Stimulated activated CD4-positive, alpha-beta T cell treated with anti-CD3 and anti-CD28 coated beads, Interleukin-15, amount 100 ng/mL, for 24 hours (primary cell): ENCODE measurements at regions not wholly inside any gene's neighbourhood (a gene's known extent, or its start where the extent isn't known, plus 50 kb on each side); places are given as distances from the start of the nearest gene placed in this dataset.

Source experiments
- DNase-seq: peaks from one replicate; pipeline ENCODE4 v3.0.0-alpha.2; 2020

GRCh38 chr13:91174886-91175501 lies 172.5 kb upstream of the MIR17HG start:
- DNase-seq = no peak

- no peak for DNase-seq
Observed at GRCh38 chr13:91178099-91178498, 169.4 kb upstream of the MIR17HG start.

- DNase-seq = no peak
Observed at GRCh38 chr13:91181892-91182291, 165.6 kb upstream of the MIR17HG start.

GRCh38 chr13:91184244-91184926 lies 163.1 kb upstream of the MIR17HG start:
- no peak for DNase-seq

GRCh38 chr13:91185294-91185863 lies 162.1 kb upstream of the MIR17HG start:
- DNase-seq = no peak

- DNase-seq = no peak
Observed at GRCh38 chr13:91187522-91187921, 160.0 kb upstream of the MIR17HG start.

GRCh38 chr13:91189506-91189905 lies 158.0 kb upstream of the MIR17HG start:
- DNase-seq = no peak

- DNase-seq = no peak
Observed at GRCh38 chr13:91193358-91193757, 154.1 kb upstream of the MIR17HG start.

GRCh38 chr13:91195789-91196188 lies 151.7 kb upstream of the MIR17HG start:
- no peak for DNase-seq

GRCh38 chr13:91196958-91197357 lies 150.5 kb upstream of the MIR17HG start:
- no peak for DNase-seq

- DNase-seq = no peak
Observed at GRCh38 chr13:91199866-91200265, 147.6 kb upstream of the MIR17HG start.

- no peak for DNase-seq
Observed at GRCh38 chr13:91200486-91200885, 147.0 kb upstream of the MIR17HG start.

GRCh38 chr13:91203430-91203829 lies 144.1 kb upstream of the MIR17HG start:
- DNase-seq = no peak

GRCh38 chr13:91207261-91207660 lies 140.2 kb upstream of the MIR17HG start:
- DNase-seq = no peak

GRCh38 chr13:91211510-91211909 lies 136.0 kb upstream of the MIR17HG start:
- DNase-seq = no peak

GRCh38 chr13:91212231-91212630 lies 135.3 kb upstream of the MIR17HG start:
- DNase-seq = no peak

- no peak for DNase-seq
Observed at GRCh38 chr13:91214031-91214430, 133.5 kb upstream of the MIR17HG start.

- no peak for DNase-seq
Observed at GRCh38 chr13:91216928-91217700, 130.4 kb upstream of the MIR17HG start.

- DNase-seq = no peak
Observed at GRCh38 chr13:91219201-91219600, 128.3 kb upstream of the MIR17HG start.

GRCh38 chr13:91220872-91221271 lies 126.6 kb upstream of the MIR17HG start:
- no peak for DNase-seq

GRCh38 chr13:91228108-91228507 lies 119.4 kb upstream of the MIR17HG start:
- DNase-seq = no peak

- no peak for DNase-seq
Observed at GRCh38 chr13:91228940-91229339, 118.5 kb upstream of the MIR17HG start.

GRCh38 chr13:91232716-91233115 lies 114.8 kb upstream of the MIR17HG start:
- DNase-seq = no peak

- DNase-seq = no peak
Observed at GRCh38 chr13:91233291-91233690, 114.2 kb upstream of the MIR17HG start.
